CD14-positive monocyte (primary cell): ENCODE measurements at regions not wholly inside any gene's neighbourhood (a gene's known extent, or its start where the extent isn't known, plus 50 kb on each side); places are given as distances from the start of the nearest gene placed in this dataset.

Source experiments
- DNase-seq, 3 donors: peaks; one replicate each; pipeline ENCODE4 v3.0.0-alpha.2; 2011 to 2022
- H2AFZ ChIP-seq: 2 replicates; pipeline ENCODE4 v1.6.0; 2012; ENCODE audit warnings: mild to moderate bottlenecking, low read depth, low read length, inconsistent platforms; ENCODE audit not compliant: insufficient read depth, poor library complexity, severe bottlenecking
- H3K27ac ChIP-seq, 2 donors: 1 replicate in 1 of 2; 2 replicates in 1 of 2; pipeline ENCODE4 v1.5.1; 2012 to 2013; ENCODE audit warnings: low read length in 2 of 2, control low read depth in 1 of 2, inconsistent platforms in 1 of 2, low read depth in 1 of 2, mild to moderate bottlenecking in 1 of 2
- H3K27me3 ChIP-seq, 2 donors: one replicate each; pipeline versions ENCODE4 v1.6.0 to v1.6.1; 2011 to 2013; ENCODE audit warnings: low read length in 2 of 2; ENCODE audit not compliant: control insufficient read depth in 2 of 2, insufficient read depth in 2 of 2
- H3K36me3 ChIP-seq, 2 donors: replicated peaks in 1 of 2; 1 replicate in 1 of 2; 2 replicates in 1 of 2; pipeline versions ENCODE4 v1.5.1 to v1.6.1; 2012 to 2013; ENCODE audit warnings: low read length in 2 of 2, control low read depth in 1 of 2, inconsistent platforms in 1 of 2, mild to moderate bottlenecking in 1 of 2; ENCODE audit not compliant: insufficient read depth in 2 of 2, control insufficient read depth in 1 of 2
- H3K4me1 ChIP-seq, 2 donors: 1 replicate in 1 of 2; 2 replicates in 1 of 2; pipeline versions ENCODE4 v1.5.1 to v1.6.1; 2012 to 2013; ENCODE audit warnings: low read length in 2 of 2, control low read depth in 1 of 2, inconsistent platforms in 1 of 2, mild to moderate bottlenecking in 1 of 2, moderate library complexity in 1 of 2; ENCODE audit not compliant: insufficient read depth in 2 of 2, control insufficient read depth in 1 of 2
- H3K4me2 ChIP-seq: replicated peaks from 2 replicates; pipeline ENCODE3; 2012; ENCODE audit warnings: low read length, moderate library complexity, mild to moderate bottlenecking; ENCODE audit not compliant: poor library complexity, severe bottlenecking; ENCODE audit errors: extremely low read depth
- H3K4me3 ChIP-seq, 3 experiments: fragments of 200-600 bp in 1 of 3; sonication (generic) in 1 of 3; replicated peaks in 1 of 3; 1 replicate in 2 of 3; 2 replicates in 1 of 3; pipeline ENCODE4 v1.5.1; 2011 to 2013; ENCODE audit warnings: low read length in 3 of 3, mild to moderate bottlenecking in 3 of 3, control low read depth in 2 of 3, low read depth in 2 of 3, inconsistent platforms in 1 of 3, moderate library complexity in 1 of 3
- H3K79me2 ChIP-seq: 2 replicates; pipeline ENCODE4 v1.6.0; 2012; ENCODE audit warnings: mild to moderate bottlenecking, control low read depth, inconsistent platforms, low read length, moderate library complexity; ENCODE audit not compliant: insufficient read depth
- H3K9ac ChIP-seq: 2 replicates; pipeline ENCODE4 v1.6.0; 2017; ENCODE audit warnings: low read length, mild to moderate bottlenecking; ENCODE audit not compliant: insufficient read depth, poor library complexity, severe bottlenecking
- H3K9me3 ChIP-seq, 2 donors: replicated peaks in 1 of 2; 1 replicate in 1 of 2; 2 replicates in 1 of 2; pipeline versions ENCODE4 v1.5.1 to v1.6.1; 2012 to 2013; ENCODE audit warnings: low read length in 2 of 2, control low read depth in 1 of 2; ENCODE audit not compliant: control insufficient read depth in 1 of 2, insufficient read depth in 1 of 2
- H4K20me1 ChIP-seq: 2 replicates; pipeline ENCODE4 v1.6.0; 2012; ENCODE audit warnings: mild to moderate bottlenecking, low read length, control low read depth, moderate library complexity; ENCODE audit not compliant: insufficient read depth
- H3K27ac Mint-ChIP-seq, 7 donors: one replicate each; pipeline ENCODE4 v1.8.0; 2020; ENCODE audit warnings: mild to moderate bottlenecking in 7 of 7, mixed read lengths in 7 of 7, moderate library complexity in 6 of 7, inconsistent platforms in 2 of 7
- H3K27me3 Mint-ChIP-seq, 3 donors: one replicate each; pipeline ENCODE4 v1.8.0; 2021 to 2022; ENCODE audit warnings: low read depth in 3 of 3, mild to moderate bottlenecking in 3 of 3, mixed read lengths in 3 of 3, moderate library complexity in 3 of 3, inconsistent platforms in 1 of 3
- H3K36me3 Mint-ChIP-seq, 2 donors: one replicate each; pipeline ENCODE4 v1.8.0; 2020; ENCODE audit warnings: mixed read lengths in 2 of 2, inconsistent platforms in 1 of 2, mild to moderate bottlenecking in 1 of 2
- H3K4me1 Mint-ChIP-seq: one replicate; pipeline ENCODE4 v1.8.0; 2020; ENCODE audit warnings: mild to moderate bottlenecking, mixed read lengths
- H3K4me3 Mint-ChIP-seq, 2 donors: one replicate each; pipeline ENCODE4 v1.8.0; 2020; ENCODE audit warnings: mild to moderate bottlenecking in 2 of 2, mixed read lengths in 2 of 2, moderate library complexity in 1 of 2
- H3K9me3 Mint-ChIP-seq, 7 donors: one replicate each; pipeline ENCODE4 v1.8.0; 2020 to 2022; ENCODE audit warnings: mixed read lengths in 7 of 7, mild to moderate bottlenecking in 6 of 7, moderate library complexity in 6 of 7, inconsistent platforms in 2 of 7
- CTCF ChIP-seq: fragments of 200-600 bp; IDR thresholded peaks from one replicate; pipeline ENCODE4 v1.8.0; 2022; ENCODE audit warnings: antibody characterized with exemption, mild to moderate bottlenecking
- WGBS: methylation state at CpG from one replicate; pipeline ENCODE4 v1.1.5; 2013; ENCODE audit warnings: missing lambda C conversion rate; ENCODE audit not compliant: insufficient coverage; 5-methylcytosine and 5-hydroxymethylcytosine counted together
- intact Hi-C, 2 donors: fragments of 100-400 bp; cut with micrococcal nuclease; formaldehyde crosslinking; loops; one replicate each; pipeline versions ENCODE4 v1.15.0 to v1.15.1; 2023

GRCh38 chr2:66748939-66749338 is 314.0 kb downstream of the MEIS1 start:
- Histone ChIP-seq H3K27me3 (no peaks in the 10 kb centered on the region), H4K20me1 (no peaks in the 10 kb centered on the region), H2AFZ (no peak overlapping the region), H3K4me3 (no peak overlapping the region), H3K9me3 (no peaks in the 10 kb centered on the region), H3K9ac (no peak overlapping the region), H3K4me2 (no peak overlapping the region), H3K27ac (no peak overlapping the region), H3K79me2 (no peaks in the 10 kb centered on the region), H3K4me1 (no peaks in the 10 kb centered on the region), H3K36me3 (no peaks in the 10 kb centered on the region)
- H3K9me3 Mint-ChIP-seq = peaks cover 0 to 5% (median 0%) of the 10 kb centered on the region in 7 donors
- no peak for DNase-seq
- WGBS = no CpG with 5 or more reads among the region's 3 CpGs
- no peak overlapping the region for H3K27ac Mint-ChIP-seq
- TF ChIP-seq CTCF = no peak
- H3K4me1 Mint-ChIP-seq = no peaks in the 10 kb centered on the region
- no peak overlapping the region for H3K4me3 Mint-ChIP-seq
- intact Hi-C loops = no loop called here
- H3K36me3 Mint-ChIP-seq = no peaks in the 10 kb centered on the region
- H3K27me3 Mint-ChIP-seq = no peaks in the 10 kb centered on the region

DNA sequence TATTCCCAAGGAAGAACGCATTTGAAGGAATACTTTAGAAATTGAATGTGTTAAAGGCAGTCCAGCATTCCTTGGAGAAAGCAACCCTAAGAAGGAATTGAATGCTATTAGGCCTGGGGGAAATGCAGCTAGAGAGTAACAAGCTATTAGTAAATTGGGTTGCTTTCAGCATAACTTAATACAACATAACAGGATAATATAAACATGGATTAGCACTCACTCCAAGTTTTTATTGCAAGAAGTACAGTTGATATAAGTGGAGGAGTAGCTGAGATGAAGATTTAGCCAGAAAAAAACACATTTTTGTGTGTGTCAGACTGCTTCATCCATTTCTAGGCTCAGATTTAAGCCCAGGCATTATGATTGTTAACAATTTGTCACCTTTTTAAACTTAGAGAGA is 314.6 kb downstream of the MEIS1 start:
- Histone ChIP-seq H2AFZ (no peak overlapping the region), H3K9me3 (no peaks in the 10 kb centered on the region), H3K4me1 (no peaks in the 10 kb centered on the region), H3K4me2 (no peak overlapping the region), H3K27ac (no peak overlapping the region), H3K79me2 (no peaks in the 10 kb centered on the region), H3K9ac (no peak overlapping the region), H3K36me3 (no peaks in the 10 kb centered on the region), H4K20me1 (no peaks in the 10 kb centered on the region), H3K4me3 (no peak overlapping the region), H3K27me3 (no peaks in the 10 kb centered on the region)
- Mint-ChIP-seq H3K36me3 (no peaks in the 10 kb centered on the region), H3K27ac (no peak overlapping the region), H3K27me3 (no peaks in the 10 kb centered on the region), H3K4me1 (no peaks in the 10 kb centered on the region), H3K4me3 (no peak overlapping the region), H3K9me3 (peaks cover 0 to 5% (median 0%) of the 10 kb centered on the region in 7 donors)
- DNase-seq = no peak
- no CpG with 5 or more reads among the region's 1 CpG for WGBS
- intact Hi-C loops = no loop called here
- no peak for TF ChIP-seq CTCF
